Endothelial cell (in vitro differentiated cells): ENCODE measurements at regions not wholly inside any gene's neighbourhood (a gene's known extent, or its start where the extent isn't known, plus 50 kb on each side); places are given as distances from the start of the nearest gene placed in this dataset.

Experiments used
- DNase-seq: peaks from one replicate; pipeline ENCODE4 v3.0.0; 2021; ENCODE audit warnings: low spot score
- H3K27ac Mint-ChIP-seq: one replicate; pipeline ENCODE4 v1.8.0; 2021; ENCODE audit warnings: mixed read lengths, inconsistent platforms; ENCODE audit not compliant: unreplicated experiment
- H3K27me3 Mint-ChIP-seq: one replicate; pipeline ENCODE4 v1.8.0; 2021; ENCODE audit warnings: mild to moderate bottlenecking, moderate library complexity, mixed read lengths, inconsistent platforms; ENCODE audit not compliant: unreplicated experiment
- H3K36me3 Mint-ChIP-seq: one replicate; pipeline ENCODE4 v1.8.0; 2021; ENCODE audit warnings: mild to moderate bottlenecking, low read depth, mixed read lengths, inconsistent platforms; ENCODE audit not compliant: unreplicated experiment
- H3K4me1 Mint-ChIP-seq: one replicate; pipeline ENCODE4 v1.8.0; 2021; ENCODE audit warnings: mild to moderate bottlenecking, mixed read lengths, inconsistent platforms; ENCODE audit not compliant: unreplicated experiment
- H3K4me3 Mint-ChIP-seq: one replicate; pipeline ENCODE4 v1.8.0; 2021; ENCODE audit warnings: mild to moderate bottlenecking, mixed read lengths, inconsistent platforms; ENCODE audit not compliant: unreplicated experiment
- H3K9me3 Mint-ChIP-seq: one replicate; pipeline ENCODE4 v1.8.0; 2021; ENCODE audit warnings: mixed read lengths, inconsistent platforms; ENCODE audit not compliant: unreplicated experiment
- TF ChIP-seq, protein P1 (sequence below): fragments of 200-600 bp; sonication (generic); IDR thresholded peaks from one replicate; pipeline ENCODE4 v1.5.0; 2021; ENCODE audit warnings: antibody characterized with exemption; ENCODE audit not compliant: unreplicated experiment

DNA sequence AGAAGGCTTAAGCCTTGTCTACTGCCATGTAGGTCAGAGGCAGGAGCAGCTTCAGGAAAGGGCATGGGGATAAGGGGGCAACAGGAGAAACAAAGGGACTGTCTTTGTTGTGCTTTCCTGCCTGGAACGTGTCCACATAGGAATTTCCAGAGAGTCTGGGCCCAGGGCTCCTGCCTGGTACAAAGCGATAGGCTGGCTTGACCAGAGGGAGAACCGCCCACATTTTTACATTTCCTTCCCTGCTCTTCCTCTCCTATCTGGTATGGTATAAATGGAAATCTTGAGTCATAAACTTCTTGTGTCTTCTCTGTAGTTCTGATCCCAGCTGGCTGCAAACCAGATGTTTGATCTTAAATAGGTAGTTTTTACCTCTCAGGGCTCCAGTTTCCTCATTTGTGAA is 414.8 kb downstream of the HRH4 start:
- H3K36me3 Mint-ChIP-seq: no peaks in the 10 kb centered on the region
- TF ChIP-seq, protein P1, sequence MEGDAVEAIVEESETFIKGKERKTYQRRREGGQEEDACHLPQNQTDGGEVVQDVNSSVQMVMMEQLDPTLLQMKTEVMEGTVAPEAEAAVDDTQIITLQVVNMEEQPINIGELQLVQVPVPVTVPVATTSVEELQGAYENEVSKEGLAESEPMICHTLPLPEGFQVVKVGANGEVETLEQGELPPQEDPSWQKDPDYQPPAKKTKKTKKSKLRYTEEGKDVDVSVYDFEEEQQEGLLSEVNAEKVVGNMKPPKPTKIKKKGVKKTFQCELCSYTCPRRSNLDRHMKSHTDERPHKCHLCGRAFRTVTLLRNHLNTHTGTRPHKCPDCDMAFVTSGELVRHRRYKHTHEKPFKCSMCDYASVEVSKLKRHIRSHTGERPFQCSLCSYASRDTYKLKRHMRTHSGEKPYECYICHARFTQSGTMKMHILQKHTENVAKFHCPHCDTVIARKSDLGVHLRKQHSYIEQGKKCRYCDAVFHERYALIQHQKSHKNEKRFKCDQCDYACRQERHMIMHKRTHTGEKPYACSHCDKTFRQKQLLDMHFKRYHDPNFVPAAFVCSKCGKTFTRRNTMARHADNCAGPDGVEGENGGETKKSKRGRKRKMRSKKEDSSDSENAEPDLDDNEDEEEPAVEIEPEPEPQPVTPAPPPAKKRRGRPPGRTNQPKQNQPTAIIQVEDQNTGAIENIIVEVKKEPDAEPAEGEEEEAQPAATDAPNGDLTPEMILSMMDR: no peak
- DNase-seq: no peak

DNA sequence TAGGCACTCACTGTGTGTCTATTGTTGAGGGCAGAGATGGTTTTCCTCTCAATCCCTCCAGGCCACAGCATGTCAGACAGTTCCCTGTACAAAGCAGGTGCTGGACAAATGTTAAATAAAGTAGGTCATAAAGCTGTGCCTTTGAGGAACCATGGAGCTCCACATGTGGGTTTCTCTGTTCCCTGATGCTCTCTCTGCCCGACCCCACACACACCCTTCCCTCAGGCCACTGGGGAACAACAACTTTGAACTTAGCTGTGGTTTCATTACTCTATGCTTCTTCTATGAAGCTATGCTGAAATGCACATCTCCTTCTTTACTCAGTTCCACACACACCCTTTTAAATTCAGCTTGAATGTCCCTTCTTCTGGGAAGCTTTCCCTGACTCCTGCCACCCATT is 415.3 kb downstream of the HRH4 start:
- H3K27ac Mint-ChIP-seq: no peak overlapping the region
- TF ChIP-seq, protein P1: no peak
- H3K36me3 Mint-ChIP-seq: no peaks in the 10 kb centered on the region
- H3K27me3 Mint-ChIP-seq: peaks cover 4% of the 10 kb centered on the region
- no peak for DNase-seq
- H3K9me3 Mint-ChIP-seq: no peaks in the 10 kb centered on the region
- no peak overlapping the region for H3K4me3 Mint-ChIP-seq
- H3K4me1 Mint-ChIP-seq: peaks cover 12% of the 10 kb centered on the region

More for the DNA sequence above, 414.8 kb downstream of the HRH4 start:
- H3K27ac Mint-ChIP-seq: peak overlapping the region; percentile 28
- H3K4me3 Mint-ChIP-seq: no peak overlapping the region
- H3K4me1 Mint-ChIP-seq: peaks cover 12% of the 10 kb centered on the region
- H3K27me3 Mint-ChIP-seq: peaks cover 2% of the 10 kb centered on the region
- H3K9me3 Mint-ChIP-seq: no peaks in the 10 kb centered on the region

DNA sequence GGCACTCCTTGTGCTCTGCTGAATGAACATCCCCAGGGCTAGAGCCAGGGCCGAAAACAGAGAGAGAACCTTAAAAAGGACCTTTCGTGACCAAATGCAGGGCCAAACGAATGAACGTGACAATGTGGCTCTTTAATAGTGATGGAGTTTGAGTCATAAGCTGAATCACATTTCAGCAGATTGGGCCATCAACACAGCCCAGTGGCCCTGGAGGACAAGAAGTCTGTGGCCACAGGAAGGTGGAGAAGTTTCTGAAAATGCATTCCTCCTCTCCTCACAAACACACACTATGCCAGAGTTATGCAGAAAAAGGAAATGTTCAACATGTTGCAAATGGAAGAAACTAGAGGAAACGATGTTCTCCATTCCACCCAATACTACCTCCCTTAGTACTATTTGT is 415.8 kb downstream of the HRH4 start:
- DNase-seq: no peak
- H3K36me3 Mint-ChIP-seq: no peaks in the 10 kb centered on the region
- TF ChIP-seq, protein P1: no peak
- no peak overlapping the region for H3K4me3 Mint-ChIP-seq
- H3K9me3 Mint-ChIP-seq: no peaks in the 10 kb centered on the region
- H3K4me1 Mint-ChIP-seq: peaks cover 12% of the 10 kb centered on the region
- no peak overlapping the region for H3K27ac Mint-ChIP-seq
- peaks cover 4% of the 10 kb centered on the region for H3K27me3 Mint-ChIP-seq

DNA sequence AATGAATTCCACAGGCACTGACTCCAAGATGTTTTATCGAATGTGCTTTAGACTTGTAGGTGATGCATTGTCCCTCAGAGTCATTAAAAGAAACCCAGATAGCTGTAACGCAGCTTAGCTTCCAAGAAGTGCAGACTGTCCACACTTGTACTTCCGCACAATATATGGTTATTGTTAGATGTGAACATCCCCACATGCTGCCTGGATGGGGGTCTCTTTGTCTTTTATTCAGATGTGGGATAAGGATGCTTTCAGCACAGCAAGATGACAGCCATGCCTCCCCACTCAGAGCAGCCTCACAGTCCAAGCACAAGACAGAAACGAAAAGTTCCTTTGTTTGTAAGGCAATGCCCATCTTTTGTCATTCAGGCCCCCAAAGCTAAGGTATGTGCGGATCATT is 416.6 kb downstream of the HRH4 start:
- H3K27me3 Mint-ChIP-seq: peaks cover 4% of the 10 kb centered on the region
- no peak overlapping the region for H3K4me3 Mint-ChIP-seq
- H3K36me3 Mint-ChIP-seq: no peaks in the 10 kb centered on the region
- TF ChIP-seq, protein P1: no peak
- no peaks in the 10 kb centered on the region for H3K9me3 Mint-ChIP-seq
- H3K27ac Mint-ChIP-seq: no peak overlapping the region
- no peak for DNase-seq
- peaks cover 12% of the 10 kb centered on the region for H3K4me1 Mint-ChIP-seq

DNA sequence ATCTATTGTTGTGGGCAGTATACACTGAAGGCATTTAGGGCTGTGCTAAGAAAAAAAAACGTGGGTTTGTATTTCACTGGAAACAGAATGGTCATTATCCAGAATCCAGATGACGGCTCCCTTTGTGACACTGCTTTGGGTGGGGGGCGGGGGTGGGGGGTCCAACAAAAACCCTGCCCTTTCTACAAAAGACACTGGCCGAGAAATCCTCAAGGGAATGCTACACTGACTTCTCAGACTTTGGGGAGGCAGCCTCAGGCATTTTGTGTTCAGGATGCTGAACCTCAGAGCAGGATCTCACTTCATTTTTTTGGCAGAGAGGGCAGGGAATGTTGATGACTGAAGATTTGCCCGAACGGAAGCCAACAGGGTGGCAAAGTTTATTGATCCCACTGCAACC is 417.1 kb downstream of the HRH4 start:
- Mint-ChIP-seq H3K36me3 (no peaks in the 10 kb centered on the region), H3K27ac (no peak overlapping the region), H3K27me3 (peaks cover 4% of the 10 kb centered on the region), H3K9me3 (no peaks in the 10 kb centered on the region), H3K4me3 (no peak overlapping the region), H3K4me1 (peaks cover 12% of the 10 kb centered on the region)
- no peak for DNase-seq
- TF ChIP-seq, protein P1: no peak
